ENCODE measurements at regions not wholly inside any gene's neighbourhood (a gene's known extent, or its start where the extent isn't known, plus 50 kb on each side); places are given as distances from the start of the nearest gene placed in this dataset.

- H3K27ac Mint-ChIP-seq: peak overlapping the region; percentile 24
- no peak overlapping the region for H3K4me3 Mint-ChIP-seq
- no peaks in the 10 kb centered on the region for H3K36me3 Mint-ChIP-seq (ENCODE audit: low read depth)
- peaks cover 6% of the 10 kb centered on the region for H3K9me3 Mint-ChIP-seq
- H3K4me1 Mint-ChIP-seq (ENCODE audit: low read depth): peaks cover 42% of the 10 kb centered on the region
- intact Hi-C loops (cut with micrococcal nuclease): loop anchor here (10.0 kb wide), 1 partner anchor 55 kb away; no protein-coding TSS in a partner anchor
- H3K27me3 Mint-ChIP-seq: no peaks in the 10 kb centered on the region
These were observed 126.3 kb upstream of the ATP1B1 start for GRCh38 chr1:168980180-168980579.

GRCh38 chr1:168980656-168981055 lies 125.8 kb upstream of the ATP1B1 start:
- intact Hi-C loops (cut with micrococcal nuclease): loop anchor here (10.0 kb wide), 1 partner anchor 54 kb away; no protein-coding TSS in a partner anchor
- H3K36me3 Mint-ChIP-seq (ENCODE audit: low read depth): no peaks in the 10 kb centered on the region
- H3K27me3 Mint-ChIP-seq: no peaks in the 10 kb centered on the region
- peaks cover 42% of the 10 kb centered on the region for H3K4me1 Mint-ChIP-seq (ENCODE audit: low read depth)
- no peak overlapping the region for H3K4me3 Mint-ChIP-seq
- peaks cover 6% of the 10 kb centered on the region for H3K9me3 Mint-ChIP-seq
- H3K27ac Mint-ChIP-seq: no peak overlapping the region

GRCh38 chr1:168982778-168983177 lies 123.7 kb upstream of the ATP1B1 start:
- Mint-ChIP-seq H3K4me1 (ENCODE audit: low read depth) (peaks cover 36% of the 10 kb centered on the region), H3K36me3 (ENCODE audit: low read depth) (no peaks in the 10 kb centered on the region), H3K27me3 (peaks cover 3% of the 10 kb centered on the region), H3K27ac (no peak overlapping the region), H3K4me3 (no peak overlapping the region), H3K9me3 (peaks cover 6% of the 10 kb centered on the region)
- intact Hi-C loops (cut with micrococcal nuclease): loop anchor here (10.0 kb wide), 1 partner anchor 52 kb away; no protein-coding TSS in a partner anchor

- no peaks in the 10 kb centered on the region for H3K36me3 Mint-ChIP-seq (ENCODE audit: low read depth)
- intact Hi-C loops (cut with micrococcal nuclease): loop anchor here (10.0 kb wide), 1 partner anchor 47 kb away; no protein-coding TSS in a partner anchor
These were observed 119.2 kb upstream of the ATP1B1 start for GRCh38 chr1:168987330-168987729.

GRCh38 chr1:168987923-168988322 lies 118.6 kb upstream of the ATP1B1 start:
- Mint-ChIP-seq H3K27ac (no peak overlapping the region), H3K9me3 (no peaks in the 10 kb centered on the region)

More at GRCh38 chr1:168987330-168987729, 119.2 kb upstream of the ATP1B1 start:
- no peak overlapping the region for H3K4me3 Mint-ChIP-seq
- H3K4me1 Mint-ChIP-seq (ENCODE audit: low read depth): peaks cover 15% of the 10 kb centered on the region
- peaks cover 7% of the 10 kb centered on the region for H3K27me3 Mint-ChIP-seq
- H3K9me3 Mint-ChIP-seq: no peaks in the 10 kb centered on the region
- no peak overlapping the region for H3K27ac Mint-ChIP-seq

GRCh38 chr1:168989985-168990384 lies 116.5 kb upstream of the ATP1B1 start:
- Mint-ChIP-seq H3K36me3 (ENCODE audit: low read depth) (no peaks in the 10 kb centered on the region), H3K27me3 (peaks cover 7% of the 10 kb centered on the region), H3K9me3 (no peaks in the 10 kb centered on the region), H3K4me1 (ENCODE audit: low read depth) (peaks cover 11% of the 10 kb centered on the region), H3K27ac (no peak overlapping the region), H3K4me3 (no peak overlapping the region)
- intact Hi-C loops (cut with micrococcal nuclease): loop anchor here (10.0 kb wide), 1 partner anchor 45 kb away; no protein-coding TSS in a partner anchor

More at GRCh38 chr1:168987923-168988322, 118.6 kb upstream of the ATP1B1 start:
- H3K4me1 Mint-ChIP-seq (ENCODE audit: low read depth): peaks cover 11% of the 10 kb centered on the region
- intact Hi-C loops (cut with micrococcal nuclease): loop anchor here (10.0 kb wide), 1 partner anchor 47 kb away; no protein-coding TSS in a partner anchor
- peaks cover 7% of the 10 kb centered on the region for H3K27me3 Mint-ChIP-seq
- no peak overlapping the region for H3K4me3 Mint-ChIP-seq
- H3K36me3 Mint-ChIP-seq (ENCODE audit: low read depth): no peaks in the 10 kb centered on the region

- H3K4me3 Mint-ChIP-seq: no peak overlapping the region
- no peaks in the 10 kb centered on the region for H3K36me3 Mint-ChIP-seq (ENCODE audit: low read depth)
- peaks cover 9% of the 10 kb centered on the region for H3K27me3 Mint-ChIP-seq
- no peak overlapping the region for H3K27ac Mint-ChIP-seq
- H3K4me1 Mint-ChIP-seq (ENCODE audit: low read depth): peaks cover 6% of the 10 kb centered on the region
- no peaks in the 10 kb centered on the region for H3K9me3 Mint-ChIP-seq
- intact Hi-C loops (cut with micrococcal nuclease): no loop called here
These were observed 114.6 kb upstream of the ATP1B1 start for GRCh38 chr1:168991667-168992475.

- intact Hi-C loops (cut with micrococcal nuclease): no loop called here
- Mint-ChIP-seq H3K36me3 (ENCODE audit: low read depth) (no peaks in the 10 kb centered on the region), H3K4me1 (ENCODE audit: low read depth) (peaks cover 5% of the 10 kb centered on the region), H3K4me3 (no peak overlapping the region), H3K27ac (no peak overlapping the region), H3K9me3 (no peaks in the 10 kb centered on the region), H3K27me3 (peaks cover under 1% of the 10 kb centered on the region)
These were observed 105.1 kb upstream of the ATP1B1 start for GRCh38 chr1:169001353-169001752.

GRCh38 chr1:169003864-169004516 lies 102.5 kb upstream of the ATP1B1 start:
- no peaks in the 10 kb centered on the region for H3K27me3 Mint-ChIP-seq
- no peak overlapping the region for H3K4me3 Mint-ChIP-seq
- no peaks in the 10 kb centered on the region for H3K36me3 Mint-ChIP-seq (ENCODE audit: low read depth)
- no peak overlapping the region for H3K27ac Mint-ChIP-seq
- H3K4me1 Mint-ChIP-seq (ENCODE audit: low read depth): peaks cover 5% of the 10 kb centered on the region
- H3K9me3 Mint-ChIP-seq: no peaks in the 10 kb centered on the region
- intact Hi-C loops (cut with micrococcal nuclease): no loop called here

- no peak overlapping the region for H3K4me3 Mint-ChIP-seq
These were observed 100.7 kb upstream of the ATP1B1 start for GRCh38 chr1:169005776-169006175.

GRCh38 chr1:169009666-169010065 lies 96.8 kb upstream of the ATP1B1 start:
- no peaks in the 10 kb centered on the region for H3K36me3 Mint-ChIP-seq (ENCODE audit: low read depth)
- no peak overlapping the region for H3K27ac Mint-ChIP-seq
- H3K4me3 Mint-ChIP-seq: no peak overlapping the region
- no peaks in the 10 kb centered on the region for H3K4me1 Mint-ChIP-seq (ENCODE audit: low read depth)
- H3K27me3 Mint-ChIP-seq: no peaks in the 10 kb centered on the region
- no peaks in the 10 kb centered on the region for H3K9me3 Mint-ChIP-seq
- intact Hi-C loops (cut with micrococcal nuclease): no loop called here

More at GRCh38 chr1:169005776-169006175, 100.7 kb upstream of the ATP1B1 start:
- H3K27me3 Mint-ChIP-seq: no peaks in the 10 kb centered on the region
- H3K27ac Mint-ChIP-seq: no peak overlapping the region
- no peaks in the 10 kb centered on the region for H3K36me3 Mint-ChIP-seq (ENCODE audit: low read depth)
- H3K9me3 Mint-ChIP-seq: no peaks in the 10 kb centered on the region
- intact Hi-C loops (cut with micrococcal nuclease): no loop called here
- peaks cover 5% of the 10 kb centered on the region for H3K4me1 Mint-ChIP-seq (ENCODE audit: low read depth)

- H3K27ac Mint-ChIP-seq: no peak overlapping the region
- H3K9me3 Mint-ChIP-seq: no peaks in the 10 kb centered on the region
- no peak overlapping the region for H3K4me3 Mint-ChIP-seq
- peaks cover 11% of the 10 kb centered on the region for H3K4me1 Mint-ChIP-seq (ENCODE audit: low read depth)
- H3K27me3 Mint-ChIP-seq: peaks cover 2% of the 10 kb centered on the region
- intact Hi-C loops (cut with micrococcal nuclease): no loop called here
- no peaks in the 10 kb centered on the region for H3K36me3 Mint-ChIP-seq (ENCODE audit: low read depth)
These were observed 94.1 kb upstream of the ATP1B1 start for GRCh38 chr1:169012416-169012815.

- Mint-ChIP-seq H3K9me3 (no peaks in the 10 kb centered on the region), H3K36me3 (ENCODE audit: low read depth) (no peaks in the 10 kb centered on the region), H3K27me3 (peaks cover 2% of the 10 kb centered on the region), H3K4me3 (no peak overlapping the region), H3K4me1 (ENCODE audit: low read depth) (peaks cover 11% of the 10 kb centered on the region), H3K27ac (no peak overlapping the region)
- intact Hi-C loops (cut with micrococcal nuclease): no loop called here
These were observed 92.7 kb upstream of the ATP1B1 start for GRCh38 chr1:169013821-169014220.

- no peak overlapping the region for H3K4me3 Mint-ChIP-seq
- peaks cover 18% of the 10 kb centered on the region for H3K4me1 Mint-ChIP-seq (ENCODE audit: low read depth)
- intact Hi-C loops (cut with micrococcal nuclease): no loop called here
- no peaks in the 10 kb centered on the region for H3K9me3 Mint-ChIP-seq
- H3K27ac Mint-ChIP-seq: no peak overlapping the region
- no peaks in the 10 kb centered on the region for H3K36me3 Mint-ChIP-seq (ENCODE audit: low read depth)
- H3K27me3 Mint-ChIP-seq: peaks cover 5% of the 10 kb centered on the region
These were observed 91.0 kb upstream of the ATP1B1 start for GRCh38 chr1:169015464-169015863.
